Testis (tissue), 2 donors: ENCODE measurements at regions not wholly inside any gene's neighbourhood (a gene's known extent, or its start where the extent isn't known, plus 50 kb on each side); places are given as distances from the start of the nearest gene placed in this dataset.

Experiments
- POLR2A ChIP-seq: fragments of 450-650 bp; IDR thresholded peaks from one replicate; pipeline ENCODE4 v1.6.1; 2017; ENCODE audit warnings: antibody characterized with exemption, mild to moderate bottlenecking, moderate library complexity
- TF ChIP-seq, protein P1 (sequence below), 3 experiments: fragments of 450-650 bp in 2 of 3; fragments of 200-600 bp in 1 of 3; sonication (generic) in 1 of 3; IDR thresholded peaks; one replicate each; pipeline ENCODE4 v1.5.1; 2016 to 2019; ENCODE audit warnings: antibody characterized with exemption in 3 of 3, mild to moderate bottlenecking in 2 of 3, moderate library complexity in 1 of 3

GRCh38 chr9:13478160-13478559 is 198.7 kb upstream of the MPDZ start:
- TF ChIP-seq, protein P1, sequence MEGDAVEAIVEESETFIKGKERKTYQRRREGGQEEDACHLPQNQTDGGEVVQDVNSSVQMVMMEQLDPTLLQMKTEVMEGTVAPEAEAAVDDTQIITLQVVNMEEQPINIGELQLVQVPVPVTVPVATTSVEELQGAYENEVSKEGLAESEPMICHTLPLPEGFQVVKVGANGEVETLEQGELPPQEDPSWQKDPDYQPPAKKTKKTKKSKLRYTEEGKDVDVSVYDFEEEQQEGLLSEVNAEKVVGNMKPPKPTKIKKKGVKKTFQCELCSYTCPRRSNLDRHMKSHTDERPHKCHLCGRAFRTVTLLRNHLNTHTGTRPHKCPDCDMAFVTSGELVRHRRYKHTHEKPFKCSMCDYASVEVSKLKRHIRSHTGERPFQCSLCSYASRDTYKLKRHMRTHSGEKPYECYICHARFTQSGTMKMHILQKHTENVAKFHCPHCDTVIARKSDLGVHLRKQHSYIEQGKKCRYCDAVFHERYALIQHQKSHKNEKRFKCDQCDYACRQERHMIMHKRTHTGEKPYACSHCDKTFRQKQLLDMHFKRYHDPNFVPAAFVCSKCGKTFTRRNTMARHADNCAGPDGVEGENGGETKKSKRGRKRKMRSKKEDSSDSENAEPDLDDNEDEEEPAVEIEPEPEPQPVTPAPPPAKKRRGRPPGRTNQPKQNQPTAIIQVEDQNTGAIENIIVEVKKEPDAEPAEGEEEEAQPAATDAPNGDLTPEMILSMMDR (IDR thresholded peaks at IDR 0.05): no peak
- no peak for TF ChIP-seq POLR2A
